Prostate gland (tissue), 2 donors: ENCODE measurements at regions not wholly inside any gene's neighbourhood (a gene's known extent, or its start where the extent isn't known, plus 50 kb on each side); places are given as distances from the start of the nearest gene placed in this dataset.

Experiments
- DNase-seq: peaks from one replicate; pipeline ENCODE4 v3.0.0-alpha.2; 2019; ENCODE audit warnings: low spot score
- H3K27ac ChIP-seq, 2 donors: fragments of 200-600 bp; sonication (generic); 2 replicates each; pipeline ENCODE4 v1.5.1; 2017 to 2019
- H3K27me3 ChIP-seq: fragments of 200-600 bp; sonication (generic); replicated peaks from 2 replicates; pipeline ENCODE4 v1.5.1; 2019; ENCODE audit not compliant: insufficient read depth
- H3K36me3 ChIP-seq, 2 donors: fragments of 200-600 bp; sonication (generic); 1 replicate in 1 of 2; 2 replicates in 1 of 2; pipeline versions ENCODE4 v1.5.1 to v1.8.1; 2017 to 2019
- H3K4me1 ChIP-seq: fragments of 200-600 bp; sonication (generic); replicated peaks from 2 replicates; pipeline ENCODE4 v1.5.1; 2019
- H3K4me3 ChIP-seq, 2 donors: fragments of 200-600 bp; sonication (generic); 2 replicates each; pipeline ENCODE4 v1.5.1; 2017 to 2019
- H3K9me3 ChIP-seq: fragments of 200-600 bp; sonication (generic); 2 replicates; pipeline ENCODE4 v1.5.1; 2017
- POLR2A ChIP-seq: fragments of 450-650 bp; IDR thresholded peaks from one replicate; pipeline ENCODE4 v1.6.1; 2016; ENCODE audit warnings: antibody characterized with exemption, mild to moderate bottlenecking
- POLR2AphosphoS5 ChIP-seq: sonication (generic); formaldehyde crosslinking; IDR thresholded peaks from one replicate; pipeline ENCODE4 v1.6.1; 2017; ENCODE audit warnings: antibody characterized with exemption
- WGBS: methylation state at CpG from one replicate; pipeline ENCODE4 v1.1.5; 2018; 5-methylcytosine and 5-hydroxymethylcytosine counted together
- intact Hi-C: fragments of 100-400 bp; cut with DNase I; formaldehyde crosslinking; loops from one replicate; pipeline ENCODE4 v1.14.2; 2022
- TF ChIP-seq, protein P1 (sequence below), 4 experiments: fragments of 200-600 bp in 2 of 4; fragments of 450-650 bp in 2 of 4; sonication (generic) in 2 of 4; IDR thresholded peaks; 1 replicate in 3 of 4; 2 replicates in 1 of 4; pipeline ENCODE4 v1.5.1; 2016 to 2019; ENCODE audit warnings: antibody characterized with exemption in 4 of 4, mild to moderate bottlenecking in 2 of 4, moderate library complexity in 2 of 4

DNA sequence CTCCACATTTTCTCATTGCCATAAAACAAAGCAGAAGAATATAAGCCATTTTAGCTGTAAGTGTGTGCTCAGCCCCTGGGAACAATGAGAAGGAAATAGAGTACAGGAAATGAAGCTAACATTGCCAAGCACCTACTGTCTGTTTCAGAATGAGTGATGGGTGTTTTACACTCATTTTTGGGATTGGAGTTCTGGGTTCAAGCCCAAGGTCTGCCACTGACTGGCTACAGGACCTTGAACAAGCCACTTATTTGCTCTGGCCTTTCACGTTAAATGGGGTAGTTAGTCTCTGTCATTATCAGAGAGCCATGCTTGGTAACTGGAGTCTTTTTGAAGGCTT, 80.7 kb upstream of the KAZN start:
- DNase-seq: no peak
- Histone ChIP-seq H3K27ac (no peak overlapping the region), H3K36me3 (no peaks in the 10 kb centered on the region), H3K9me3 (no peaks in the 10 kb centered on the region), H3K4me1 (no peaks in the 10 kb centered on the region), H3K27me3 (no peaks in the 10 kb centered on the region), H3K4me3 (no peak overlapping the region)
- intact Hi-C loops: no loop called here
- 82% methylated on average over 1 of the region's 1 CpG for WGBS
- TF ChIP-seq, protein P1, sequence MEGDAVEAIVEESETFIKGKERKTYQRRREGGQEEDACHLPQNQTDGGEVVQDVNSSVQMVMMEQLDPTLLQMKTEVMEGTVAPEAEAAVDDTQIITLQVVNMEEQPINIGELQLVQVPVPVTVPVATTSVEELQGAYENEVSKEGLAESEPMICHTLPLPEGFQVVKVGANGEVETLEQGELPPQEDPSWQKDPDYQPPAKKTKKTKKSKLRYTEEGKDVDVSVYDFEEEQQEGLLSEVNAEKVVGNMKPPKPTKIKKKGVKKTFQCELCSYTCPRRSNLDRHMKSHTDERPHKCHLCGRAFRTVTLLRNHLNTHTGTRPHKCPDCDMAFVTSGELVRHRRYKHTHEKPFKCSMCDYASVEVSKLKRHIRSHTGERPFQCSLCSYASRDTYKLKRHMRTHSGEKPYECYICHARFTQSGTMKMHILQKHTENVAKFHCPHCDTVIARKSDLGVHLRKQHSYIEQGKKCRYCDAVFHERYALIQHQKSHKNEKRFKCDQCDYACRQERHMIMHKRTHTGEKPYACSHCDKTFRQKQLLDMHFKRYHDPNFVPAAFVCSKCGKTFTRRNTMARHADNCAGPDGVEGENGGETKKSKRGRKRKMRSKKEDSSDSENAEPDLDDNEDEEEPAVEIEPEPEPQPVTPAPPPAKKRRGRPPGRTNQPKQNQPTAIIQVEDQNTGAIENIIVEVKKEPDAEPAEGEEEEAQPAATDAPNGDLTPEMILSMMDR (IDR thresholded peaks at IDR 0.05): no peak
- TF ChIP-seq POLR2AphosphoS5: no peak
- no peak for TF ChIP-seq POLR2A

- Histone ChIP-seq H3K27ac (no peak overlapping the region), H3K27me3 (no peaks in the 10 kb centered on the region), H3K4me3 (no peak overlapping the region), H3K4me1 (no peaks in the 10 kb centered on the region), H3K36me3 (no peaks in the 10 kb centered on the region), H3K9me3 (no peaks in the 10 kb centered on the region)
- intact Hi-C loops: no loop called here
- TF ChIP-seq POLR2AphosphoS5: no peak
- TF ChIP-seq POLR2A: no peak
- TF ChIP-seq, protein P1 (IDR thresholded peaks at IDR 0.05): no peak
- WGBS: 79% methylated on average over 5 of the region's 5 CpGs
- DNase-seq: no peak
These were observed 78.5 kb upstream of the KAZN start for GRCh38 chr1:14519976-14520375.

DNA sequence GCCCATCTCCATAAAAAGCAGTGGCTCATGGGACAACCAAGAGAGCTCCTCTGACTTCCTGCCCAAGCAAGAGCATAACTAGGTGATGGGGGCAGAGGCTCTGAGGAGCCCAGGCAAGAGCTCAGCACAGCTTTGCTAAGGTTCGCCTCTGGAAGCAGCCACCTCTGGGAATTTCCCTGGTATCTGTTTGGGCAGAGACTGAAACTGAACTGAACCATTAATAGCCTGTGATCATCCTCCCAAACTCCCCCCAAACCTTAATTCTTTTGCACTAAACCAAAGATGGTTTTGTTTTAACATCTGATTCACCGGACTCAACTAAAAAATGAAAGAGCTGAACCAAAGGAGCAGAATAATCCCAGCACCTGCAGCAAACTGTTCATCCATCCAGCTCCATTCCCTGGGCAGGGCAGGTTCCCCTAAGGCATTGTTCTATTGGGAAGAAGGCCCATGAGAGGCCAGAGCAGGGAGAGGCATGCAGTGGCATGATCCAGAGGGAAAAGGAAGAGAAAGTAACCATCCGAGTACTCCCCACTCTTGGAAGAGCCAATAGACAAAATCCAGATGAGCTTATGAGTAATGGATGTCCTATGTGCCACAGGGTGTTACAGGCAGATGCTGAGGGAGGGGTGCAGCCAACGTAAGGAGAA, 77.8 kb upstream of the KAZN start:
- TF ChIP-seq, protein P1 (IDR thresholded peaks at IDR 0.05): no peak
- no peak for TF ChIP-seq POLR2A
- TF ChIP-seq POLR2AphosphoS5: no peak
- intact Hi-C loops: no loop called here
- H3K4me1 ChIP-seq: no peaks in the 10 kb centered on the region
- H3K9me3 ChIP-seq: no peaks in the 10 kb centered on the region
- H3K27ac ChIP-seq: no peak overlapping the region
- no peak overlapping the region for H3K4me3 ChIP-seq
- DNase-seq: peak; percentile 8
- H3K36me3 ChIP-seq: no peaks in the 10 kb centered on the region
- H3K27me3 ChIP-seq: no peaks in the 10 kb centered on the region
- 47% methylated on average over 4 of the region's 4 CpGs for WGBS

DNA sequence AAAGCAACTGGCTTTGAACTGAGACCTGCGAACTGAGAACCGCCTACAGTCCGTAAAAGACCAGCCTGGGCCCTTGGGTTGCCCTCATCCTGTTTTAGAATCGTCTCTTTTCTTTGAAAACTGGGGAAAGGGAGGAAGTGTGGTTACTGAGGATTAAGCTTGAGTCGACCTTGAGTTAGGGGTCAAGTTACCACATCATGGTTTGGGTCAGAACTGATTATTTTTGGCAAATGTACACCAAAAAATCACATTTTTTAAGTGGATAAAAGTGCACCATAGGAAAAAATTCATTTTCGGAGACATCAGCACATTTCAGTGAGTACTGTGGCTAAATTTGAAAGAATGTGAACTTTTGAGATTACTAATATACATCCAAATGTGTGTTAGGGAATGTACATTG, 76.9 kb upstream of the KAZN start:
- DNase-seq: no peak
- TF ChIP-seq, protein P1 (IDR thresholded peaks at IDR 0.05): no peak
- intact Hi-C loops: no loop called here
- no peak overlapping the region for H3K4me3 ChIP-seq
- H3K27ac ChIP-seq: no peak overlapping the region
- 87% methylated on average over 6 of the region's 6 CpGs for WGBS
- no peaks in the 10 kb centered on the region for H3K9me3 ChIP-seq
- H3K4me1 ChIP-seq: no peaks in the 10 kb centered on the region
- H3K27me3 ChIP-seq: no peaks in the 10 kb centered on the region
- H3K36me3 ChIP-seq: no peaks in the 10 kb centered on the region

DNA sequence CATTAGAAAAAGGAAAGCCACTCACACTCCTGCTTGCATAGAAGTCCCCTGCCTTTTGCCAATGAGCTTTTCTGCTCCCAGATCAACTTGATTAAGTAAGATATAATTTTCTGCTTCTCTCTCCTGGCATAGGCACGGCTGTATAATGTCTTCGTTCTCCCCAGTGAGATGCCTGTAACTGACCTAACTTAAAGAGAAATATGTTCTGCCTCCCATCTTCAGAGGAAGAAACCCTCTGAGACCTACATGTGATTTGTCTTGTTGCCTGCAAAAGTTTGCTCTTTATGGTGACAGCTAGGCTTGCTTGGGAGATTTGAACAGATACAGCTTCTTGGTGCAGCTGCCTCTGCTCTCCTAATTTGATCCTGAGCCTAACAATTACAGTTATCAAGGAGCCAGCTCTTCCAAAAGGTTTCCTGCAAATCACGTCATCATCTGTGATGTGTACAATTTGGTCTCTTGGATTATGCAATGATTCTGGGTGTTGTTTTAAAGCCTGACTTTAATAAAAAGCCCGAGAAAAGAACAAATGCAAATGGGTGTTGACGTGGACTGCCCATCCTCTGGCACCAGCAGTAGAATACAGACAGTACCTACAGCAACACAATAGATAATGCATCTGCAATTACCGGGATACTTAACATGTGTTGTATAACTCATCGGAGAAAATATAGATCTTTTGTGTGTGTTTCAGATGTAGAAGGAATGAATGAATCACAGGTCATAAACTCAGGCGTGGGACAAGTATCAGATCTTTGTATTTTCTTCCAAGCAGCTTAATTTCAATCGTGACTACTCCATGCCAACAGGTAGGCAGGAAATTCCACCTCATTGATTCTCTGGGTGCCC, 76.2 kb upstream of the KAZN start:
- Histone ChIP-seq H3K27me3 (no peaks in the 10 kb centered on the region), H3K4me1 (no peaks in the 10 kb centered on the region), H3K36me3 (no peaks in the 10 kb centered on the region), H3K27ac (no peak overlapping the region), H3K4me3 (no peak overlapping the region), H3K9me3 (no peaks in the 10 kb centered on the region)
- DNase-seq: no peak
- TF ChIP-seq POLR2A (no peak), POLR2AphosphoS5 (no peak)
- TF ChIP-seq, protein P1 (IDR thresholded peaks at IDR 0.05): no peak
- intact Hi-C loops: no loop called here
- WGBS: 60% methylated on average over 9 of the region's 9 CpGs
